ENCODE measurements at regions not wholly inside any gene's neighbourhood (a gene's known extent, or its start where the extent isn't known, plus 50 kb on each side); places are given as distances from the start of the nearest gene placed in this dataset.
"Not testable (repeated sequence)": the region's sequence is repeated elsewhere in the genome, so short reads cannot be mapped to it uniquely, and the experiment has no call there.

DNA sequence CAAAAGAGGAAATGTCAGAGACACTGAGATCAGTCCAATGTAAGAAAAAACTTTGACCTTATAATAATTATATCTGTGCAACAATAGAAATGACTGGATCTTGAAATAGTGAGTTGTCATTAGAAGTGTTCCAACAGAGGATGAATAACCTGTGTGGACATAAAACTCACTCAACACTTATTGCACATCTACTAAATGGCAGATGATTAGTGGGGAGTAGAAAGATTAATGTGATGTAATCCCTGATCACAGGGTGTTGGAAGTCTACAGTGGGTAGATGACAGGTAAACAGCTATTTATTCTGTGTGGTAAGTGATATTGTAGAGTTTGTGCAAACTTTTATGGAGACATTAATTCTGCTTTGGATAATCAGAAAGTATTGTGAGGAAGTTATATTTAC lies 177.3 kb upstream of the HMHB1 start:
- Histone ChIP-seq H3K4me1 (peaks cover 0 to 22% of the 10 kb centered on the region in 2 donors), H3K9me3 (no peaks in the 10 kb centered on the region), H3K27ac (peak overlapping the region in 1 of 2 donors; percentile 59), H3K27me3 (no peaks in the 10 kb centered on the region), H3K4me3 (no peak overlapping the region), H3K36me3 (no peaks in the 10 kb centered on the region)
- DNase-seq (ENCODE audit: low spot score in 2 of 2): no peak
- intact Hi-C loops (cut with DNase I): loop anchor here (5.0 kb wide), 1 partner anchor 72 kb away; no protein-coding TSS in a partner anchor
- no peak for TF ChIP-seq CTCF (IDR thresholded peaks at IDR 0.05)

- Histone ChIP-seq H3K36me3 (no peaks in the 10 kb centered on the region), H3K27ac (no peak overlapping the region), H3K9me3 (no peaks in the 10 kb centered on the region), H3K4me3 (no peak overlapping the region), H3K27me3 (no peaks in the 10 kb centered on the region), H3K4me1 (peaks cover 0 to 4% of the 10 kb centered on the region in 2 donors)
- DNase-seq (ENCODE audit: low spot score in 2 of 2): no peak
- no peak for TF ChIP-seq CTCF (IDR thresholded peaks at IDR 0.05)
- intact Hi-C loops (cut with DNase I): no loop called here
Measured at GRCh38 chr5:143629871-143630659, 181.9 kb upstream of the HMHB1 start.

GRCh38 chr5:143625048-143625447 lies 186.9 kb upstream of the HMHB1 start:
- H3K4me1 ChIP-seq; H3K9me3 ChIP-seq; H3K27me3 ChIP-seq; DNase-seq (ENCODE audit: low spot score in 2 of 2); intact Hi-C loops (cut with DNase I); H3K27ac ChIP-seq; H3K4me3 ChIP-seq; H3K36me3 ChIP-seq: not testable (repeated sequence)

- no peak overlapping the region for H3K27ac ChIP-seq
- no peaks in the 10 kb centered on the region for H3K27me3 ChIP-seq
- no peaks in the 10 kb centered on the region for H3K4me1 ChIP-seq
- no peak for DNase-seq (ENCODE audit: low spot score in 2 of 2)
- H3K9me3 ChIP-seq: no peaks in the 10 kb centered on the region
- no peaks in the 10 kb centered on the region for H3K36me3 ChIP-seq
- H3K4me3 ChIP-seq: no peak overlapping the region
- intact Hi-C loops (cut with DNase I): no loop called here
- no peak for TF ChIP-seq CTCF (IDR thresholded peaks at IDR 0.05)
Measured at GRCh38 chr5:143624465-143624864, 187.5 kb upstream of the HMHB1 start.

DNA sequence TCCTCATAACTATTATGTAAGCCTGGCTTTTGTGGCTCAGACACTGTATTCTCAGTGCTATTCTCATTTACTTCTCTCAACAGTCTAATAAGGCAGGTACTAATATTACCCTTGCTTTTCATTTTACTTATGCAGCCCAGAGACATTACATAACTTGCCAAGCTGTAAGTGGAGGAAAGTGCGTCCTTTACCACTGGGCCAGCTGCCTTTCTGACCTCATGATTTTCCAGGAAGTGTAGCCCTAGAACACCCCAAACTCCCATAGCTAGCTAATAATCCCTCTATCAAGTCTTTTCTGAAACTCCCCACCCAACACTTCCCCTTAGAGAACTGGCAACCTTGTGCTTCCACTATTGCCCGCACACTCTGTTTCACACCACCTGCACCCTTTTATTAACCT lies 192.9 kb upstream of the HMHB1 start:
- H3K4me3 ChIP-seq: no peak overlapping the region
- no peak for DNase-seq (ENCODE audit: low spot score in 2 of 2)
- H3K27me3 ChIP-seq: no peaks in the 10 kb centered on the region
- H3K27ac ChIP-seq: no peak overlapping the region
- no peak for TF ChIP-seq CTCF (IDR thresholded peaks at IDR 0.05)
- no peaks in the 10 kb centered on the region for H3K9me3 ChIP-seq
- H3K36me3 ChIP-seq: no peaks in the 10 kb centered on the region
- intact Hi-C loops (cut with DNase I): no loop called here
- H3K4me1 ChIP-seq: no peaks in the 10 kb centered on the region

DNA sequence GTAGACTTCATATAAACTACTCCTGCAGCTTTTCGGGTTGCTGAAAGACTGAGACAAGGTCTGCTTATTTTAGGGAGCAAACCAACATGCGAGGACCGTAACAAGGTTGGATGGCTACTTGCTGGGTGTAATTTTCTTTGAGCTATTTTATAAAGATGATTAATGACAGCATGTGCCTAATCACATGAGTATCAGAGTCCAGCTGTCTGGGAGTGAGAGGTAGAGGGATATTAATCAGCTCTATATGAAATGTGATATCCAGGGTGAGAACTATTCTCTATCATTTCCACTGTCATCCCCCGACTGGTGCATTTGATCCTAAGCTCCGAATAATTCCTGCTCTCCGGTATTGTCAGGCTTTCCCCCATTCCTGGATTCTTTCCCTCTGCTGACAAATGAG lies 193.8 kb upstream of the HMHB1 start:
- intact Hi-C loops (cut with DNase I): no loop called here
- no peaks in the 10 kb centered on the region for H3K4me1 ChIP-seq
- no peak for TF ChIP-seq CTCF (IDR thresholded peaks at IDR 0.05)
- H3K4me3 ChIP-seq: no peak overlapping the region
- H3K27me3 ChIP-seq: no peaks in the 10 kb centered on the region
- H3K9me3 ChIP-seq: no peaks in the 10 kb centered on the region
- no peak overlapping the region for H3K27ac ChIP-seq
- DNase-seq (ENCODE audit: low spot score in 2 of 2): no peak
- H3K36me3 ChIP-seq: no peaks in the 10 kb centered on the region

All from ascending aorta (tissue), 2 donors.